Smooth muscle cell (in vitro differentiated cells): ENCODE measurements at regions not wholly inside any gene's neighbourhood (a gene's known extent, or its start where the extent isn't known, plus 50 kb on each side); places are given as distances from the start of the nearest gene placed in this dataset.

Experiments used
- DNase-seq: peaks from one replicate; lab custom pipeline; 2025; ENCODE audit not compliant: unreplicated experiment; lab: John Stamatoyannopoulos, UW
- H2AFZ ChIP-seq: fragments of 200-600 bp; sonication (generic); 2 replicates; pipeline ENCODE4 v1.6.0; 2016; ENCODE audit warnings: antibody characterized with exemption, low read depth, mild to moderate bottlenecking
- H3F3A ChIP-seq: fragments of 200-600 bp; sonication (generic); 2 replicates; pipeline ENCODE4 v1.6.0; 2017; ENCODE audit warnings: antibody characterized with exemption, low read depth
- H3K27ac ChIP-seq: fragments of 200-600 bp; sonication (generic); 2 replicates; pipeline ENCODE4 v1.5.1; 2016; ENCODE audit warnings: low read depth, mild to moderate bottlenecking
- H3K27me3 ChIP-seq: fragments of 200-600 bp; sonication (generic); 2 replicates; pipeline ENCODE4 v1.6.1; 2016; ENCODE audit warnings: low read depth, mild to moderate bottlenecking
- H3K36me3 ChIP-seq: fragments of 200-600 bp; sonication (generic); 2 replicates; pipeline ENCODE4 v1.5.1; 2016; ENCODE audit warnings: low read depth
- H3K4me1 ChIP-seq: fragments of 200-600 bp; sonication (generic); 2 replicates; pipeline ENCODE4 v1.5.1; 2016; ENCODE audit warnings: low read depth
- H3K4me2 ChIP-seq: fragments of 200-600 bp; sonication (generic); 2 replicates; pipeline ENCODE4 v1.6.0; 2016; ENCODE audit warnings: mild to moderate bottlenecking
- H3K4me3 ChIP-seq: fragments of 200-600 bp; sonication (generic); 2 replicates; pipeline ENCODE4 v1.5.1; 2016; ENCODE audit warnings: mild to moderate bottlenecking
- H3K79me2 ChIP-seq: fragments of 200-600 bp; sonication (generic); 2 replicates; pipeline ENCODE4 v1.6.0; 2016; ENCODE audit warnings: low read depth, mild to moderate bottlenecking
- H3K9ac ChIP-seq: fragments of 200-600 bp; sonication (generic); 2 replicates; pipeline ENCODE4 v1.6.0; 2016; ENCODE audit warnings: low read depth
- H3K9me3 ChIP-seq: fragments of 200-600 bp; sonication (generic); replicated peaks from 2 replicates; pipeline ENCODE4 v1.5.1; 2016; ENCODE audit warnings: low read depth
- H4K20me1 ChIP-seq: fragments of 200-600 bp; sonication (generic); 2 replicates; pipeline ENCODE4 v1.6.0; 2016; ENCODE audit warnings: low read depth
- WGBS: methylation state at CpG from one replicate; pipeline ENCODE4 v1.1.7; 2016; ENCODE audit warnings: low lambda C conversion rate; 5-methylcytosine and 5-hydroxymethylcytosine counted together
- TF ChIP-seq, protein P1 (sequence below): fragments of 200-600 bp; sonication (generic); IDR thresholded peaks from 2 replicates; pipeline ENCODE4 v1.5.1; 2017; ENCODE audit warnings: borderline replicate concordance, mild to moderate bottlenecking, antibody characterized with exemption; ENCODE audit not compliant: insufficient read depth, poor library complexity, severe bottlenecking

DNA sequence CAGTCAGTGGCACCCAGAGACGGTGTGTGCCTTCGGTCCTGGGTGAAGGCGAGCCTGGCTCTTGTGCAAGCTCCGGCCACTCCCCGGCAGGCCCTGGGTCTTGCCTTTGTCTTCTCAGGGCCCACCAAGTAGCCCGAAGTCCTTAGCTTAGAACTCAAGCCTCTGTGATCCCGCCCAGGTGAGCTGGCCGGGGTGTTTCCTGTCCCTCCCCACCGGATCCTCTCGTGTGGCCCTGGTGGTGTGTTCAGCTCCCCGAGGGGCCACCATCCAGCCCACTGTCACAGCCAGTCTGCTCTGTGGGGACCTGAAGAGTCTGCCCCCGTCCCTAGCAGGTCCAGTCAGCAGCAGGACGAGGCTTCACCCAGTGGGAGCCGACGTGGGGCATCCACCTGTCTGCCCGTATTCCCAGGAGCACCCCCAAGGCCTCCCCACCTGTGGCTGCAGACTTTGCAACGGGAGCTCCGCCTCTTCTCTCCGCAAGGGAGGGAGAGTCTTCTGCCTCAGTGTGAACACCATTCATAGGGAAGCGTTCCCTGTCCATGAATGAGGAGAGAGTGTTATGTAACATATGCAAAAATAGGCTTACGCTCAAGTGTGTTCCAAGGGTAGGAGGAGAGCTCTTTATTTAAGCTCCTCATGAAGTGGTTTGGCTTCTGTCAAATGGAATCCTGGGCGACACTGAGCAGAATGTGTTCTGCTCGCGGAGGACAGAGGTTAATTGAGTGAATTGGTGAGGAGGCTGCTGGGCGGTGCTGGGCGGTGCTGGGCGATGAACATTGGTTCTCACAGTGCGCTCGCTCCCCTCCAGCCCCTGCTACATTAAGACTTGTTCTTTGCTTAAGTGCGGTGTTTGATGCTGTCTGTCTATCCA lies 108.9 kb downstream of the CRYAA start:
- Histone ChIP-seq H3F3A (no peaks in the 10 kb centered on the region), H3K79me2 (no peaks in the 10 kb centered on the region), H3K4me1 (peaks cover 9% of the 10 kb centered on the region), H3K27me3 (no peaks in the 10 kb centered on the region), H3K36me3 (no peaks in the 10 kb centered on the region), H4K20me1 (no peaks in the 10 kb centered on the region), H3K9ac (no peak overlapping the region), H3K27ac (no peak overlapping the region), H3K9me3 (no peaks in the 10 kb centered on the region), H3K4me2 (no peak overlapping the region), H3K4me3 (no peak overlapping the region), H2AFZ (no peak overlapping the region)
- WGBS = 65% methylated on average over 30 of the region's 30 CpGs
- DNase-seq = no peak
- TF ChIP-seq, protein P1, sequence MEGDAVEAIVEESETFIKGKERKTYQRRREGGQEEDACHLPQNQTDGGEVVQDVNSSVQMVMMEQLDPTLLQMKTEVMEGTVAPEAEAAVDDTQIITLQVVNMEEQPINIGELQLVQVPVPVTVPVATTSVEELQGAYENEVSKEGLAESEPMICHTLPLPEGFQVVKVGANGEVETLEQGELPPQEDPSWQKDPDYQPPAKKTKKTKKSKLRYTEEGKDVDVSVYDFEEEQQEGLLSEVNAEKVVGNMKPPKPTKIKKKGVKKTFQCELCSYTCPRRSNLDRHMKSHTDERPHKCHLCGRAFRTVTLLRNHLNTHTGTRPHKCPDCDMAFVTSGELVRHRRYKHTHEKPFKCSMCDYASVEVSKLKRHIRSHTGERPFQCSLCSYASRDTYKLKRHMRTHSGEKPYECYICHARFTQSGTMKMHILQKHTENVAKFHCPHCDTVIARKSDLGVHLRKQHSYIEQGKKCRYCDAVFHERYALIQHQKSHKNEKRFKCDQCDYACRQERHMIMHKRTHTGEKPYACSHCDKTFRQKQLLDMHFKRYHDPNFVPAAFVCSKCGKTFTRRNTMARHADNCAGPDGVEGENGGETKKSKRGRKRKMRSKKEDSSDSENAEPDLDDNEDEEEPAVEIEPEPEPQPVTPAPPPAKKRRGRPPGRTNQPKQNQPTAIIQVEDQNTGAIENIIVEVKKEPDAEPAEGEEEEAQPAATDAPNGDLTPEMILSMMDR = no peak

DNA sequence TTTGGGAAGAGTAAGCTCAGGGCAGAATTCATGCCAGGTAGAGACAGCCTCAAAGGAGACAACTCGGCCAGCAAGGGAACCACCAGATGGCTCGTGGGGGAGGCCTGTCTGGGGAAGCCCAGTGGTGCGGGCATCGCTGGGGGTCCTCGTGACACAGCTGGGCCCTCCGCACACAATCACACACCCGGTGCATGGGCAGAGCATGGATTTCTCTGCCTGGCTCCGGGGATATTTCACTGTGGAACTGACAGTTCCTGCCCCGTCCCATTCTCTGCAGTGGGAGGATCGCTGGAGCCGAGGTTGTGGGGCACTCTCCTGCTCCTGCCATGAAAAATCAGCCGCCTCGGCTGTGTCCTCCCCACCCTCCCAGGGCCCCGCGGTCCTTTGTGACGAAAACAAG lies 108.0 kb downstream of the CRYAA start:
- Histone ChIP-seq H3K36me3 (no peaks in the 10 kb centered on the region), H3K79me2 (no peaks in the 10 kb centered on the region), H3K27me3 (no peaks in the 10 kb centered on the region), H3K9me3 (no peaks in the 10 kb centered on the region), H3F3A (no peaks in the 10 kb centered on the region), H3K9ac (no peak overlapping the region), H4K20me1 (no peaks in the 10 kb centered on the region), H3K4me1 (peaks cover 9% of the 10 kb centered on the region), H2AFZ (no peak overlapping the region), H3K4me3 (no peak overlapping the region), H3K27ac (no peak overlapping the region), H3K4me2 (no peak overlapping the region)
- TF ChIP-seq, protein P1 = no peak
- 82% methylated on average over 16 of the region's 16 CpGs for WGBS
- DNase-seq = no peak

DNA sequence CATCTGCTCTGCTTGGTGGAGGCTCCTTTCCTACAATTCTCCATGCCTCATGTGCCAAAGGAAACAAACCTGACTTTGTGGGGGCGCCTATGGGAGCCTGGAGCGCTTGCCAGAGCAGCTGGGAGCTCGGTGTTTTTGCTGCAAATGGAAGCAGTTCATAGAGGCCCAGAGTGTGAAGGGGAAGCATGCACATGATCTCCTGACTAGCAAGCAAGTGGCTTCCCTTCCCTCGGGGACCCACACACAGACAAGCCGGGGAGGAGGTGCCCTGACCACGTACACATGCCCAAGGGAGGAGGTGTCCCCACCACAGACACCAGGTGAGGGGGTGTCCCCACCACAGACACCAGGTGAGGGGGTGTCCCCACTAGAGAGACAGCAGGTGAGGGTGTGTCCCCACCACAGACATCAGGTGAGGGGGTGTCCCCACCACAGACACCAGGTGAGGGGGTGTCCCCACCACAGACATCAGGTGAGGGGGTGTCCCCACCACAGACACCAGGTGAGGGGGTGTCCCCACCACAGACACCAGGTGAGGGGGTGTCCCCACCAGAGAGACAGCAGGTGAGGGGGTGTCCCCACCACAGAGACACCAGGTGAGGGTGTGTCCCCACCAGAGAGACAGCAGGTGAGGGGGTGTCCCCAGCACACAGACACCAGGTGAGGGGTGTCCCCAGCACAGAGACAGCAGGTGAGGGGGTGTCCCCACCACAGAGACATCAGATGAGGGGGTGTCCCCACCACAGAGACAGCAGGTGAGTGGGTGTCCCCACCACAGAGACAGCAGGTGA lies 106.8 kb downstream of the CRYAA start:
- no peak overlapping the region for H3K27ac ChIP-seq
- H3K4me3 ChIP-seq = no peak overlapping the region
- WGBS = 91% methylated on average over 6 of the region's 6 CpGs
- TF ChIP-seq, protein P1 = no peak
- H3K9ac ChIP-seq = no peak overlapping the region
- H3K4me1 ChIP-seq = peaks cover 9% of the 10 kb centered on the region
- H3K4me2 ChIP-seq = no peak overlapping the region
- H3K79me2 ChIP-seq = no peaks in the 10 kb centered on the region
- no peaks in the 10 kb centered on the region for H3K27me3 ChIP-seq
- no peaks in the 10 kb centered on the region for H3F3A ChIP-seq
- H3K36me3 ChIP-seq = no peaks in the 10 kb centered on the region
- H4K20me1 ChIP-seq = no peaks in the 10 kb centered on the region
- H2AFZ ChIP-seq = no peak overlapping the region
- DNase-seq = no peak
- no peaks in the 10 kb centered on the region for H3K9me3 ChIP-seq
